HEK293 (cell line): ENCODE measurements at regions not wholly inside any gene's neighbourhood (a gene's known extent, or its start where the extent isn't known, plus 50 kb on each side); places are given as distances from the start of the nearest gene placed in this dataset.

Source experiments
- CTCF ChIA-PET: fragments of 350-600 bp; formaldehyde crosslinking; extraction: SDS; loops from one replicate; lab custom pipeline; 2021; ENCODE audit warnings: antibody characterized with exemption; lab: Yijun Ruan, JAX
- POLR2A ChIA-PET: fragments of 300-600 bp; formaldehyde crosslinking; extraction: SDS; loops from one replicate; lab custom pipeline; 2020; ENCODE audit warnings: antibody characterized with exemption, inconsistent platforms; lab: Yijun Ruan, JAX
- H3K27ac ChIP-seq: fragments of 200-500 bp; sonication (Bioruptor generic); 2 replicates; pipeline ENCODE4 v1.5.1; 2014; ENCODE audit warnings: low read depth, low read length, control low read depth, inconsistent platforms; ENCODE audit errors: extremely low read depth
- H3K36me3 ChIP-seq, 2 experiments: fragments of 200-500 bp in 1 of 2; sonication (Bioruptor generic) in 1 of 2; 1 replicate in 1 of 2; 2 replicates in 1 of 2; pipeline ENCODE4 v1.5.1; 2014 to 2017; ENCODE audit warnings: inconsistent platforms in 2 of 2, low read length in 2 of 2; ENCODE audit not compliant: control insufficient read depth in 2 of 2, insufficient read depth in 1 of 2
- H3K4me1 ChIP-seq: fragments of 200-500 bp; sonication (Bioruptor generic); 2 replicates; pipeline ENCODE4 v1.5.1; 2014; ENCODE audit warnings: mild to moderate bottlenecking, low read length, inconsistent platforms; ENCODE audit not compliant: control insufficient read depth, insufficient read depth
- H3K4me3 ChIP-seq: 2 replicates; pipeline ENCODE4 v1.5.1; 2011; ENCODE audit warnings: low read depth, mild to moderate bottlenecking, control low read depth, low read length, moderate library complexity
- H3K9me3 ChIP-seq: fragments of 200-500 bp; sonication (Bioruptor generic); 2 replicates; pipeline ENCODE4 v1.5.1; 2014; ENCODE audit warnings: low read depth, low read length, inconsistent platforms; ENCODE audit not compliant: control insufficient read depth, insufficient read depth
- BCL11B ChIP-seq: fragments of 450-650 bp; formaldehyde crosslinking; IDR thresholded peaks from 2 replicates; pipeline ENCODE4 v1.5.1; 2016; ENCODE audit warnings: low read depth, missing biosample characterization, missing genetic modification characterization
- GFI1B ChIP-seq: fragments of 450-650 bp; formaldehyde crosslinking; IDR thresholded peaks from 2 replicates; pipeline ENCODE4 v1.5.1; 2016; ENCODE audit warnings: missing biosample characterization, missing genetic modification characterization
- GLI4 ChIP-seq: fragments of 450-650 bp; formaldehyde crosslinking; IDR thresholded peaks from 2 replicates; pipeline ENCODE4 v1.5.1; 2016; ENCODE audit warnings: missing biosample characterization, missing genetic modification characterization
- OVOL3 ChIP-seq: fragments of 450-650 bp; formaldehyde crosslinking; IDR thresholded peaks from 2 replicates; pipeline ENCODE4 v1.5.1; 2016; ENCODE audit warnings: missing biosample characterization, missing genetic modification characterization
- PRDM4 ChIP-seq: fragments of 450-650 bp; formaldehyde crosslinking; IDR thresholded peaks from 2 replicates; pipeline ENCODE4 v1.5.1; 2017; ENCODE audit warnings: missing biosample characterization, missing genetic modification characterization
- RBAK ChIP-seq: fragments of 450-650 bp; formaldehyde crosslinking; IDR thresholded peaks from 2 replicates; pipeline ENCODE4 v1.5.1; 2016; ENCODE audit warnings: missing biosample characterization, missing genetic modification characterization
- SP7 ChIP-seq: fragments of 450-650 bp; formaldehyde crosslinking; IDR thresholded peaks from 2 replicates; pipeline ENCODE4 v1.5.1; 2016; ENCODE audit warnings: missing biosample characterization, missing genetic modification characterization
- ZBTB21 ChIP-seq: fragments of 450-650 bp; formaldehyde crosslinking; IDR thresholded peaks from 2 replicates; pipeline ENCODE4 v1.5.1; 2017; ENCODE audit warnings: missing biosample characterization, missing genetic modification characterization
- ZBTB26 ChIP-seq: fragments of 450-650 bp; formaldehyde crosslinking; optimal IDR thresholded peaks from 2 replicates; pipeline ENCODE3; 2016; ENCODE audit warnings: missing biosample characterization, mild to moderate bottlenecking, missing genetic modification characterization
- ZFP69B ChIP-seq: fragments of 450-650 bp; formaldehyde crosslinking; IDR thresholded peaks from 2 replicates; pipeline ENCODE4 v1.5.1; 2016; ENCODE audit warnings: missing biosample characterization, missing genetic modification characterization
- ZNF18 ChIP-seq: fragments of 450-650 bp; formaldehyde crosslinking; IDR thresholded peaks from 2 replicates; pipeline ENCODE4 v1.5.1; 2016; ENCODE audit warnings: missing biosample characterization, missing genetic modification characterization
- ZNF311 ChIP-seq: fragments of 450-650 bp; formaldehyde crosslinking; IDR thresholded peaks from 2 replicates; pipeline ENCODE4 v1.5.1; 2017; ENCODE audit warnings: missing biosample characterization, missing genetic modification characterization, borderline replicate concordance
- ZNF513 ChIP-seq: fragments of 450-650 bp; IDR thresholded peaks from 2 replicates; pipeline ENCODE4 v1.5.1; 2018; ENCODE audit warnings: missing biosample characterization, missing genetic modification characterization
- ZNF548 ChIP-seq: fragments of 450-650 bp; formaldehyde crosslinking; IDR thresholded peaks from 2 replicates; pipeline ENCODE4 v1.5.1; 2016; ENCODE audit warnings: missing biosample characterization, missing genetic modification characterization
- ZNF580 ChIP-seq: fragments of 450-650 bp; formaldehyde crosslinking; IDR thresholded peaks from 2 replicates; pipeline ENCODE4 v1.5.1; 2016; ENCODE audit warnings: missing biosample characterization, missing genetic modification characterization
- ZNF585B ChIP-seq: fragments of 450-650 bp; formaldehyde crosslinking; IDR thresholded peaks from 2 replicates; pipeline ENCODE4 v1.5.1; 2016; ENCODE audit warnings: missing biosample characterization, missing genetic modification characterization
- ZNF639 ChIP-seq: fragments of 450-650 bp; formaldehyde crosslinking; IDR thresholded peaks from 2 replicates; pipeline ENCODE4 v1.5.1; 2016; ENCODE audit warnings: missing biosample characterization, missing genetic modification characterization
- ZNF704 ChIP-seq: fragments of 450-650 bp; formaldehyde crosslinking; IDR thresholded peaks from 2 replicates; pipeline ENCODE4 v1.5.1; 2016; ENCODE audit warnings: missing biosample characterization, missing genetic modification characterization
- ZNF747 ChIP-seq: fragments of 450-650 bp; formaldehyde crosslinking; IDR thresholded peaks from 2 replicates; pipeline ENCODE4 v1.5.1; 2016; ENCODE audit warnings: missing biosample characterization, missing genetic modification characterization
- ZSCAN16 ChIP-seq: fragments of 450-650 bp; formaldehyde crosslinking; IDR thresholded peaks from 2 replicates; pipeline ENCODE4 v1.5.1; 2016; ENCODE audit warnings: missing biosample characterization, missing genetic modification characterization

- CTCF ChIA-PET, result no interaction called here
- Histone ChIP-seq H3K27ac (no peak overlapping the region), H3K9me3 (no peaks in the 10 kb centered on the region)
- TF ChIP-seq ZNF585B (tag by site-specific recombination), result no peak
- TF ChIP-seq ZNF704 (tag by site-specific recombination), result no peak
- TF ChIP-seq, all 188 proteins: peak for 0
- Histone ChIP-seq H3K4me1 (no peaks in the 10 kb centered on the region), H3K36me3 (no peaks in the 10 kb centered on the region), H3K4me3 (no peak overlapping the region)
- POLR2A ChIA-PET, result no interaction called here
Observed at GRCh38 chr10:27614776-27615175, 110.7 kb downstream of the RAB18 start.

- CTCF ChIA-PET, result no interaction called here
- H3K36me3 ChIP-seq, result no peaks in the 10 kb centered on the region
- no peak overlapping the region for H3K4me3 ChIP-seq
- H3K4me1 ChIP-seq, result no peaks in the 10 kb centered on the region
- TF ChIP-seq ZNF18 (tag by site-specific recombination) (no peak), BCL11B (no peak), ZNF513 (tag by site-specific recombination) (no peak), SP7 (tag by site-specific recombination) (no peak), ZNF747 (tag by site-specific recombination) (no peak)
- TF ChIP-seq, all 188 proteins: peak for 0
- POLR2A ChIA-PET, result interaction anchor here (0.6 kb wide), 1 partner anchor 1198 kb away, joined by 9 read pairs; no protein-coding TSS in a partner anchor
- Histone ChIP-seq H3K9me3 (no peaks in the 10 kb centered on the region), H3K27ac (no peak overlapping the region)
Observed at GRCh38 chr10:27618036-27618615, 114.0 kb downstream of the RAB18 start.

GRCh38 chr10:27618906-27619305, 114.8 kb downstream of the RAB18 start:
- Histone ChIP-seq H3K36me3 (no peaks in the 10 kb centered on the region), H3K4me1 (no peaks in the 10 kb centered on the region), H3K27ac (no peak overlapping the region), H3K9me3 (no peaks in the 10 kb centered on the region), H3K4me3 (no peak overlapping the region)
- no peak for TF ChIP-seq ZNF548 (tag by site-specific recombination)
- TF ChIP-seq ZBTB21 (tag by site-specific recombination), result no peak
- TF ChIP-seq RBAK (tag by site-specific recombination), result no peak
- no peak for TF ChIP-seq ZBTB26
- TF ChIP-seq ZSCAN16 (tag by site-specific recombination), result no peak
- no peak for TF ChIP-seq ZNF580 (tag by site-specific recombination)
- TF ChIP-seq ZNF311 (tag by site-specific recombination), result no peak
- no peak for TF ChIP-seq PRDM4 (tag by site-specific recombination)
- TF ChIP-seq OVOL3 (tag by site-specific recombination), result no peak
- no peak for TF ChIP-seq ZFP69B (tag by site-specific recombination)
- TF ChIP-seq GFI1B, result no peak
- no peak for TF ChIP-seq ZNF639 (tag by site-specific recombination)
- TF ChIP-seq GLI4 (tag by site-specific recombination), result no peak
- ChIA-PET POLR2A (no interaction called here), CTCF (no interaction called here)
